Retina (tissue), 1 donor: ENCODE measurements at regions not wholly inside any gene's neighbourhood (a gene's known extent, or its start where the extent isn't known, plus 50 kb on each side); places are given as distances from the start of the nearest gene placed in this dataset.
"Not testable (repeated sequence)": the region's sequence is repeated elsewhere in the genome, so short reads cannot be mapped to it uniquely, and the experiment has no call there.

Experiments used
- DNase-seq: peaks from one replicate; pipeline ENCODE4 v3.0.0-alpha.2; 2016

DNA sequence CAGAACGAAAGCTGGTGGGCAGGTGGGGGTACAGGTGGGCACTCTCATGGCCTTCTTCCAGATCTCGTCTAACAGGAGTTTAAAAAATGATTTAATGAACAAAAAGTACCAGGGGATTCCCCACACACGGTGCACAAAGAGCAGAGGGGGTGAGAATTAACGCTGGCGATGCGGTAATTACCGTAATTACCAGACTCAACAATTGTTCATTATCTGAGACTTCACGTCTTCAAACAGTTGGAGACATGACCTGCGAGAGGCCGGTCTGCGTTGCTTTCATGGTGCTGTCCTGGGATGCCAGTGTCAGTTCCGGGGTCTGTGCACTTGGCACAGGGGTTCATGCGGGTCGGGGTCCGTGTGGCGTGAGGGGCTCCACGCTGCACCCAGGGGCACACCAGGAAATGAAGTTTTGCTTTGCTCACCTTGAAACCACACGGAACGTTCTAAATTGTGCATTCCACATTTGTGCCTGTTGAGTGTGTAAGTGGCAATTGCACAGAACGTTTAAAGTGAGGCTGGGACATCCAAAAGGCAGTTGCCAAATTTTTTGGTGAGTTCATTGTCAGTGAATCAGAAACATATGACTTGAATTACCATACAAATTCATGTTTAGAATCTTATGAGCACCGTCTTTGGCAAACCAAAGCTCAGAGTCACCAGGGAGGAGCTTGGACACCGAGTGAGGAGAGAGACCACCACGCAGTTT, 256.4 kb upstream of the IRX1 start:
- no peak for DNase-seq

DNA sequence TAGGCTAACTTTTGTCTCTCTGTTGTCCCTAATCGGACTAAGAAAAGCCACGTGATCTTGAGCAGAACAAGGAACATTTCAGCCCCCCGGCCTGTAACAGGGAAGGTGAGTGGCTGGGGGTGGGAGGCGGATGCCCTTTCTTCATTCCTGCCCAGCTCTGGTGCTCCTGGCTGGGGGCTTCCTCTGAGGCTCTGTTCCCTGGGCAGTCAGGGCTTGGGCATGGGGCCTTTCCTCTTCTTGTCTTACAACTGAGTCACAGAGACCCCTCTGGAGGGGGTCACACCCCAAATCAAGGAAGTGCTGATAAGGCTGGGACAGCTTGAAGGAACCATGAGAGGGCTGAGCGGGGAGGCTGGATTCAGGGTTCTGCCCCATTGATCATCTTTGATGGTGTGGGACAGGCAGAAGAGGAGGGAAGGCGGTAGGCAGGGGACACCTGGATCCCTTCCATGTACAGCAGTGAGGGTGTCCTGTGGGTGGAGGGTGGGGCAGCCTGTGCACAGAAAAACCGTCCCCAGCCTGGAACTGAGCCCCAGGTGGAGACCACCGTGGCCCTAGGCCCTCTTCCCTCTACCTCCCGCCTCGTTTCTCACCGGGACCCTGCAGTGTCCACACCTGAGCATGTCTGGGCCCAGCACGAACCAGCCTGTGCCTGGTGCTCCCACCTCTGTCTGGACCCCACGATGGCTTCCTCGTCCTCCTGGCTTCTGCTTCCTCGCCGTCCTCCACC, 257.7 kb upstream of the IRX1 start:
- no peak for DNase-seq

DNA sequence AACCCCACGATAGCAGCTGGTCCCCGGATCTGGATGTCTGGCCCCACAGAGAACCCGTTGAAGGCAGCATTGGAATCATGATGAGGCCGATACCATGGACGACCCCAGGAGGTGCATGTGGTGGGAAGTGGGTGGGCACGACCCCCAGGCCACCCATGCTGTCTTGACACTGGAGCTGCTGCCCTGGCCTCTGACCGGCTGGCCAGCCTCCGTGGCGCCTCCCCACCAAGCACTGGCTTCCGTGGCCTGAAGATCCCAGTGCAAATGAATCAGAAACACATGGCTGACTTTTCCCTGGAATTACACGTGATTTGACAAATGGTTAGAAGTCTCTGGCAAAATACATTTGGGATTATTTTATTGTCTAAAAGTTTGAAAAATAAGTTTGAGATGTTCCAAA, 259.0 kb upstream of the IRX1 start:
- DNase-seq = no peak

DNA sequence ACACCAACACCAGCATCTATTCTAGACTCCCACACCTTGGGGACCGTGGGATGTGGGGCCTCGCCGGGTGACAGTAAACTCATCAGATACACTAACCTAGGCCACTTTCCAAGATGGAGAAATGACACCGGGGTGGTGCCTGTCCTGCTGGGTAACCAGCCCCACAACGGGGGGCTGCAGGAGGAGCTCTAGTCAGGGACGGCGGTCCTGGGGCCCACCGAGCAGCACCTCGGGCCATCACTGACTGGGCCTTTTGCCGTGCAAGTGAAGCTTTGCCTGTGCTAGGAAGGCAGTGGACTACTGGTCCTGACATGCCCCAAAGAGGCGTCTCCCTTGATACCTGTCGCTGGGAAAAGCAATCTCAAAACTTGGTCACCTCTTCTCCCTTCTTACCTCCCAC, 260.3 kb upstream of the IRX1 start:
- no peak for DNase-seq

DNA sequence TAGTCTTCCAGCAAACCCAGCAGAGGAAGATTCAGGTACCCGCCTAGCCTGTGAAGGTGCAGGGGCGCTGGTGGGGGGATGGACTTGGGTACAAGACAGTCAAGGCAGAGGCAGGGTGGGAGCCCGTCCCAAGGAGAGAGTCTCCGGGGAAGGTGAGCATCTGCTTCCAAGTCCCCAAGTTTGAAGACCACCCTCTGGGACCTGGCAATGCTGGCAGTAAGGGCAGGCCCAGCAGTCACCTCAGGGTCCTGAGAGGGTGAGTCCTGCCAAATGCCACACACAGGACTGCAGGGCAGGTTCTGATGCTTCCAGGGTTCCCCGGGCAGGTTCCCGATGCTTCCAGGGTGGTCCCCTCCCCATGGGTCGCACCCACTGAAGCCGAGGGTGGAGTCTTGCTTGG, 261.8 kb upstream of the IRX1 start:
- DNase-seq = no peak

DNA sequence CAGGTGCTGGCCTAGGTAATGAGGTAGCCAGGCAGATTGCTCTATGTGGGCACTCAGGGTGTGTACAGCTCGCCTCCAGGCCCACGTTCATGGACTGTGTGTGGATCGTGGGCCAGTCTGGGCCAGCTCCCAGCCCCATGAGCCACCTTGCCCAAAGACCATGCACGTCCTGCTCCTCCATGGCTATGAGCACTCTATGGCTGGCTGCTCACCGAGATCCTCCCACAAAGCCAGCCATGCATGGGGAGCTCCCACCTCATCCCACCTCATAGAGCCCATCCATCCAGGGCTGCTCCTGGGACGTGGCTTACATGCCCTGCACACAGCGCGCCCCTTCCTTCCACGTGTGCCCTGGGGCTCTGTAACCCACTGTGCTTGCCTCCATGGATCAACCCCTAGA, 262.5 kb upstream of the IRX1 start:
- no peak for DNase-seq

DNA sequence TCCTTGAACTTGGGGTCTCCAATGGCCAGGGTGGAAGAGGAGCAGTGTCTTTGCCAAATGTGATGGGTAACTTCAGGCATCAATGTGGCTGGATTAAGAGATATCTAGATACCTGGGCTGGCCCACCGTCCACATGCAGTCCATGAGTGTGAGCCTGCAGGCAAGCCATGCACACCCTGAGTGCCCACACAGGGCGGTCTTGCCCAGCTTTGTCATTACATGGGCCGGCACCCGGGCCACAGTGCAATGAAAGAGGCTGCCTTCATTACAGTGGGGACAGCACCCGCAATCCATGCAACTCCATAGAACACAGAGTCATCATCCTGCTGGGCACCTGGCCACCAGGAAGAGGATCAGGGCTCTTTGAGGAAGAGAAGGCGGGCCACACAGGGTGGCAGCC, 263.8 kb upstream of the IRX1 start:
- no peak for DNase-seq

DNA sequence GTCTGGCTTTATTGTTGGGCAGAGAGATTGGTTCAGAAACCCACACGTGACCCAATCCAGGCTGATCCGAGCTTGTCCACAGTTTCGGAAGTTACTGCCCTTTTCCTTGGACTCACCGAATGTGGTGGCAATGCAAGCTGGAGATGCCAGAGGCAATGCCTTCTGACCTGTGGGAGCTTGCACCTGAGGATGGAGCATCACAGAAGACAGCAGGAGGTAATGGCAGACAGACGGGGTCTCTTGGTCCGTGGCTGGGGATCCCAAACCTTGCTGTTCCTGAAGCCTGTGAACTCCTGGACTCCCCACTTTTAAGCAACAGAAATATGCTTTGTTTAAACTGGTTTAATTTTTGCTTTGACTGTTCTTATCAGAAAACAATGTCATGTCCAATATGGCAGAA, 265.2 kb upstream of the IRX1 start:
- DNase-seq = no peak

DNA sequence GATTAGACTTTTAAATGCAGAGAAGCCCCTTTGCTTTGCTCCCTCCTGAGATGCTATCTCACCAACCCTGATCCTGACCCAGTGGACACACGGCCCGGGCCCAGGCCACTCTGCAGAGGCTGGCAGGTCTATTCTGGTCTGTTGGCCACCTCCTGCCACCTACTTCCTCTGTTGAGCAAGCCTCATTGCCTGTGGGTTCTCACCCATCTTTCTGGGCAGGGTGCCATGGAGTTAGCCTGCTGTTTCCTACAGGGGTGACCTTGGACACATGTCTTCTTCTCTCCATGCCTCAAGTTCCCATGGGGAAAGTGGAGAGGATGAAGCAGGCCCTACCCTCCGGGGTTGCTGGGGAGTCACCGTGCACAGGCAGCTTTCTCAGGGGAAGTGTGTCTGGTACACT, 266.2 kb upstream of the IRX1 start:
- DNase-seq = no peak

DNA sequence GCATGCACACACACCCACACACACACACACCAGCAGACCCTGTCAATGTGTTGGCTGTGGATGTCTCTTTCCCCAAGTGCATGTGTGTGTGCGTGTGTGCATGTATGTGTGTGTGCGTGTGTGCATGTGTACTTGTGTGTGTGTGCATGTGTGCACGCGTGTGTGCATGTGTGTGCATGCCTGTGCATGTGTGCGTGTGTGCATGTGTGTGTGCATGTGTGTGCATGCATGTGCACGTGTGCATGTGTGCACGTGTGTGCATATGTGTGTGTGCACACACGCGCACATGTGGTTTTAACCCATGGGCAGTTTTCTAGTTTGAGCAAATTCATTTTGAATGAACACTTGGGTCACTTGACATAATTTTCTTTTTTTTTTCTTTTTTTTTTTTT, 268.8 kb upstream of the IRX1 start:
- DNase-seq = no peak

DNA sequence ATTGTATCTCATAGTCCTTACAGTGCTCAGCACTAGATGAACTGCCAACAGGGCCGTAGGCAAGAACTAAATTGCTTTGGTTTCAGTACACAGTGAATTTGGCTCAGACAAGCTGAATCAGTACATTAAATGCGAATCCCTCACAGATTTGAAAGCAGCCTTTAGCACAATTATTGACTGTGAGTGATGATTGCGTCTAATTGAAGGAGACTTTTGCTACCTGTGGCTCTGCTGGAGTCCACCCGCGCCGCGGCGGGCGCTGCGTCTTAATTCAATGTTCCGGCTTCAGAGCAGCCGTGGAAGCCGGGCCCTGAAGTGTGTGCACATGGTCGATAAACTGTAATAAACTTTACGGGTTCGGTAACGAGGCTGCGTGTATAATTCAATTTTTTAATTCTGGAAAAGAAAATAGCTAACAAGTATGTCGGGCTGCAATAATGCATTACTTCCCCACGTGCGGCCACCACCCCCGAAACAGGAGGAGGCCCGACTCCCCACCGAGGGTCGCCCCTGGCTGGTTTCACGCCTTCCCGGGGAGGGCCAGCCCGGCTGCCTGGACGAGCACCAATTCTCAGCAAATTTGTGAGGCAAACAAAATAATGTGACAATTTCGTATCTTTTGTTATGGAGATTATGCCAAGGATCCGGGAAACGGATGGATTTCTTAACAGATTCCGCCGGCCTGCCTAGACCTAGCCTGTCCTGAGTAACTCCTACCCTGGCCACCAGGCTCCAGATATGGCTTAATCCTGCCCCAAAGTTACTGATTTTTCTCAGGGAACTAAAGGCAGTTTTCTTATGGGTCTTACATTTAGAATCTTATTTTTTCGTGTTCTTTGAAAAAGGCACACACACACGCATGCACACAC, 269.4 kb upstream of the IRX1 start:
- peak; percentile 68 for DNase-seq

DNA sequence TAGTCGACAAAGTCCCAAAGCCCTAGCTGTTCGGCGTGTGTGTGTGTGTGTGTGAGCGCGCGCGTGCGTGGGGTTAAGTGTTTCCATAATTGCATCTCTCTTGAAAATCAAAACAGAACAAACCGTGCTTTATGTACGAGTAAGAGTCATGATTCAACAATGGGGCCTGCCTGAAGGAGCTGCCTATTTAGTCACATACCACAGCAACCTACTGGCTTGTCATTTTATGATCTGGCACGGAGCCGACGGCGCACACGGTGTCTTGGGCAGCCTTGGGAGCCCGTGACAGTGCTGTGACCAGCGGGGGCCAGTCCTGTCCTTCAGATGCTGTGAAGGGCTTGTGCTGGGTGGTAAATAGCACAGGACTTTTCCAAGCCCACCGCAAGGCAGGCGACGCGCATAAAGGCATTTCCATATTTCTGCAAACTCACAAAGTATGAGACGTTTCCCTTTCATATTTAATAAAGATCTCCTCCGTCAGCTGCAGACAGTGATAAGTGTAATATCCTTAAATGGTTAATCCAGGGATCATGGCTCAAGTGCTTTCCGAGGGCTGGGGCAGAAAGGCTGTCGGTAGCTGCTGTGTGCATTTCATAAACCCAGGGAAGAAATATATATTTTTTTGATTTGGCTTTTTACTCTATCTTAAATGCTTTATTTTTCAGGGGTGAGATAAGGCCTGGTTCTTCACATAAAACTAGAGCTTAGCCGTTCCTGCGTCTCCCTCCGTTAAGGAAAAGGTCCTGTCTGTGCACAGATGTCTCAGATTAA, 270.2 kb upstream of the IRX1 start:
- peak; percentile 67 for DNase-seq

DNA sequence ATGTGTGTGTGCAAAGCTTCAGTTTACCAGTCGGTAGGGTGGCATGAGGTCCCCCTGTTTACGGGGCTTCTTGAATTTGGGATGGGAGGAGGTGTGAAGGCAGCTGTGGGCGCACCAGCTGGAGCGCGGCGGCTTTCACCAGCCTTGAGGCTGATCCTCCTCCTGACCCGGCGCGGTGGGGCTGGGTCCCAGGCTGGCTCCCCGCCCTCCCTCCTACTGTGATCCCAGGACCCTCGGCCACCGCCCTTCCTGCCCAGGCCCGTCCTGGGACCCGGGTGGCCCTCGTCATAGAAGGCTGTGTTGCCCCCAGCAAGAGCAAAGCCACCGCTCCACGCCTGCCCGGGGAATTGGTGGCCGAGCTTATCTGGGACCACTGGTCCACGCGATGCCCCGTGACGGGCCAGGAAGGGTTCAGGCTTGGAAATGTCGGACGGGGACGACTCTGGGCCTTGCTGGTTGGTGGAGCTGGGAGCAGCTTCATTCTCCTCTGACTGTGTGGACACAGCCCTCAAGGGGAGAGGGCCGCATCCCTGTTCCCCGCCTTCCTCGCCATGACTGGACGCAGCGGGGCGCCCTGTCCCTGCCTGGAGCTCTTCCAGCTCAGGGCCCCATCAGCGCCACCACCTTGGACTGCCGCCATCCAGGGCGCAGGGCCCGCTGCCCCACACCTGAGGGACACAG, 271.1 kb upstream of the IRX1 start:
- peak; percentile 48 for DNase-seq

DNA sequence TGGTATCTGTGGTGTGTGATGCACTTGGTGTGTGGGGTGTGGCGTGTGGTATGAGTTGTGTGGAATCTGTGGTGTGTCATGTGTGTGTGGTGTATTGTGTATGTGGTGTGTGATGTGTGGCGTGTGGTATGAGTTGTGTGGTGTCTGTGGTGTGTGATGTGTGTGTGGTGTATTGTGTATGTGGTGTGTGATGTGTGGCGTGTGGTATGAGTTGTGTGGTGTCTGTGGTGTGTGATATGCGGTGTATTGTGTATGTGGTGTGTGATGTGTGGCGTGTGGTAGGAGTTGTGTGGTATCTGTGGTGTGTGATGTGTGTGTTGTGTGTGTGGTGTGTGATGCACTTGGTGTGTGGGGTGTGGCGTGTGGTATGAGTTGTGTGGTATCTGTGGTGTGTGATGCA, 271.7 kb upstream of the IRX1 start:
- not testable (repeated sequence) for DNase-seq

DNA sequence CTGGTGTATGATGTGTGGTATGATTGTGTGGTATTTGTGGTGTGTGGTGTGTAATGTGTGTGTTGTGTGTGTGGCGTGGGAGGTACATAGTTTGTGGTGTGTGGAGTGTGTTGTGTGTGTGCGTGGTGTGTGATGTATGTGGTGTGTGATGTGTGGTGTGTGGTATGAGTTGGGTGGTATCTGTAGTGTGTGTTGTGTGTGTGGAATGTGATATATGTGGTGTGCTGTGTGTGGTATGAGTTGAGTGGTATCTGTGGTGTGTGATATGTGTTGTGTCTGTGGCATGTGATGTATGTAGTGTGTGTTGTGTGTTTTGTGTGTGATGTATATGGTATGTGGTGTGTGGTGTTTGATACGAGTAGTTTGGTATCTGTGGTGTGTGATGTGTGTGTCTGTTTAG, 272.5 kb upstream of the IRX1 start:
- no peak for DNase-seq

DNA sequence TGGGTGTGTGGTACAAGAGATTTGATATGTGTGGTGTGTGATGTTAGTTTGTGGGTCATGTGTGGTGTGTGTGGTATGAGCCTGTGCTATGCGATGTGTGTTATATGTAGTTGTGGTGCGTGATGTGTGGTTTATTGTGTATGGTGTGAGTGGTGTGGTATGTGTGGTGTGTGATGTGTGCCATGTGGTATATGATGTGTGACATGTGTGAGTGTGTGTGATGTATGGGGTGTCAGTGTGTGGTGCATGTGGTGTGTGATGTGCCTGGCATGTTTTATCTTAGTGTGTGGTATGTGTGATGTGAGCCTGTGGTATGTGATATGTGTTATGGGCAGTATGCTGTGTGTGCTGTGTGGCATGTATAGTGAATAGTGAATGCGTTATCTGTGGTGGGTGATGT, 273.0 kb upstream of the IRX1 start:
- DNase-seq = no peak

DNA sequence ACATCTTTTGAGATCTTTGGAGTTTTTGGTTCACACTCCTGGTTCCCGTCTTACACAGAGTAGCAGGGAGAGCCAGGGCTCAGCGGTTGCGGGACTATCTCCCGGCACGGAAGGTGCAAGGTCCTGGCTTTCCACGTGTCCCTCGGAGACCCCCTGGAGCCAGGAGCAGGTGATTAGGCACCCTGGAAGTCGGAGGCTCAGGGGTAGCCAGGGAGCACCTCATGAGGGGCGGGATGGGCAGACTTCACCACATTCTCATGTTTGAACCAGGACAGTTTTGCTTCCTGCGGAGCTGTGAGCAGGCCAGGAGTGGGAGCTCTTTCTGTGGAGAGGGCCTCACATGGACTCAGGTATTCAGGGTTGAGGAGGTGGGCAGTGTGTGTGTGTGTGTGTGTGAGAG, 273.7 kb upstream of the IRX1 start:
- no peak for DNase-seq

DNA sequence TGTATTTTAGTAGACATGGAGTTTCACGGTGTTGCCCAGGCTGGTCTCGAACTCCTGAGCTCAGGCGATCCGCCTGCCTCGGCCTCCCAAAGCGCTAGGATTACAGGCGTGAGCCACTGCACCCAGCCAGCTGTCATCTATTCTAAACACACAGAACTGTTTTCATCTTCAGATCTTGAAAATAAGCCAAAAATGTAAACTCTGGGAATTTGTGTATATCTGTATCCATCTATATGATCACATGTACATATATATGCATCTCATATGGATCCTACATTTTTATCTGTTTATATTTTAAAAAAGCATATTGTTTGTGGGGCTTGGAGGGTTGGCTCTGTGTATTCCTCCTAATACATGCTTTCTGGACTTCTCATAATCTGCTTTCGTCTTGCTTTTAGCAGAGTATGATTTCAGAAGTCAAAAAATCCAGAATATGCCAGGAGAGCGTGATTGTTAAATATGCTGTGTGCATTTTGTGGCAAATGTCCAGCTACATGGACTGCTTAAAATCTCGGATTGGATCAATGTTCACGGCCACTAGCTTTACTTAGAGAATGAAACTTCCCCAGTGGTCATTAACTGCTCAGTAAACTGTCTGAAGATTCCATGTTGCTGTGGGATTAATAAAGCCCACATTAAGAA, 274.4 kb upstream of the IRX1 start:
- DNase-seq = no peak

DNA sequence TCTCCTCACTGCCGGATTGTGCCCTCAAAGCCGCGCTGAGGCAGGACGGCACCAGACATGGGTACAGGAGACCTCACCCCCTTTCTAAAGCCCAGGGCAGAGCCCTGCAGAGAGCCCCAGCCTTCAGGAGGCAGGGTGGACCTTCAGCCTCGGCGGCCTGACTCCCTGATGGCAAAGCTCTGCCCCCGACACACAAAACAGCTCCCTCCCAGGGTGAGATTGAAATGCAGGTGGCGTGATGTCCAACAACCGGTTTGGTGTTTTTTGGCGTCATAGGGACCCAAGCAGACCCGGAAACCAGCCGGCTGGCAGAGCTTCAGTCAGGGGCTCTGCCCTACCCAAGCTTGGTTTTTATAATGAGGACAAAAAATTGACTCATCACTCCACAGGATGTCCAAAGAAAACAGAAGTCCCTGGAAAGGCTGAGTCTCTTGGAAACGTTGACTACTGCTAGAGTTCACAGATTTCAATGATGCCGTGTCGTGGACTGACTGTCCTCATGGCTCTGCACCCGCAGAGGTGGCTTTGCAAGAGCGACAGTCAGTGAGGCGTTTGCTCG, 275.2 kb upstream of the IRX1 start:
- DNase-seq = no peak

DNA sequence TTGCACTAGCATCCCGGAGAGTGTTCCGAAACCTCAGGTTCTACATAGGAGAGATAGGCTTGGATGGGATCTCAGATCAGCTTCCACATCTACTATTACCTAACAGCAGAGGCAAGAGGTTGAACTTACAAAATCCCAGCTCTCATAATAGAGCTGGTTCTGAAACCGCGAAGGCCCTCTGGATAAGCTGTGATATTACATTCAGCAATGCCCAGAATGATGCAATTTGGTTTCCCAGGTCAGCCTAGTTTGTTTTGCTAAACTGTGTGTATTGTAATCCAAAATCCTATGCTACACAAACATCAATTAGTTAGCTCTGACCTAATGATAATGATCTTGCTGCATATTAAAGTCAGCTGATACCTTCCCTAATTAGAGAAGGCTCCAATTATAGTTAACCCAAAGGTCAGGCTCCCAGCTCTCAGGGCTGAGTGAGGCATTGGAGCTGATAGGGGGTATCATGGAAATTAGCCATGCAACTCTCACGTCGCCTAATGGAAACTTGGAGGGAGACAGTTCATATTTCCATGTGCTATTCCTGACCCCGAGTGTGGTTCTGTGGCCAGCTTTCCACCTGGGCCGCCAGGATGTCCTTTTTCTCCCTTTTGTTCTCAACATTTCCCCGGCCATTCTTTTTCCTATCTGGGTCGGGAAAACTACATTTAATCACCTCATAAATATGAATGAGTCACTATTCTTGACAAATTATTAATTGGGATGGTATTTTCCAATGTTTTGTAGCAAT, 278.4 kb upstream of the IRX1 start:
- DNase-seq = no peak

DNA sequence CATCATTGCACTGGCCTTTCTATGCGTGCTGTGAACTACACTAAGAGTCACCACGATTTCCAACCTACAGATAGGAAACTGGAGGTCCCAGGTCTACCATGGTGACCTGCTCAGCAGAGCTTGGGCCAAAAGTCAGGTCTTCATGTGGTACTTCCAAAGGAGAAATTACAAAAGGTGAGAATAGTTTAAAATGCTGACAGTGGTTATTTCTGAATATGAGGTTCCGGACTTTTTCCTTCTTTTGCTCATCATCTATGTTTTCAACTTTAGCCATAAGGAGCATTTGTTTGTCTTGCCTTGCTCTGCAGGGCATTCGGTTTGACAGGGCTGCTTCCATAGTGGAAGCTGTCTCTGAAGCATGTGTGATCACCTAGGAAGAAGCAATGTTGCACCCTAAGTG, 282.1 kb upstream of the IRX1 start:
- no peak for DNase-seq
